DOHH2 (cell line): ENCODE measurements at regions not wholly inside any gene's neighbourhood (a gene's known extent, or its start where the extent isn't known, plus 50 kb on each side); places are given as distances from the start of the nearest gene placed in this dataset.

Experiments used
- H3F3A ChIP-seq: fragments of 200-600 bp; sonication (generic), shearing (Covaris generic); 2 replicates; pipeline ENCODE4 v1.6.0; 2016; ENCODE audit warnings: antibody characterized with exemption, mild to moderate bottlenecking; ENCODE audit not compliant: control insufficient read depth, insufficient read depth
- H3K27ac ChIP-seq: fragments of 200-600 bp; sonication (generic); 2 replicates; pipeline ENCODE4 v1.5.1; 2014; ENCODE audit warnings: low read depth, mild to moderate bottlenecking, low read length, moderate library complexity
- H3K27me3 ChIP-seq: fragments of 200-600 bp; sonication (generic); 2 replicates; pipeline ENCODE4 v1.6.1; 2014; ENCODE audit warnings: mild to moderate bottlenecking, low read length, mixed read lengths; ENCODE audit not compliant: control insufficient read depth
- H3K36me3 ChIP-seq: fragments of 200-600 bp; sonication (generic); 2 replicates; pipeline ENCODE4 v1.6.1; 2014; ENCODE audit warnings: mild to moderate bottlenecking, low read length, moderate library complexity, mixed read lengths; ENCODE audit not compliant: control insufficient read depth
- H3K4me1 ChIP-seq: fragments of 200-600 bp; sonication (generic); 2 replicates; pipeline ENCODE4 v1.6.1; 2014; ENCODE audit warnings: mild to moderate bottlenecking, low read length, mixed read lengths; ENCODE audit not compliant: control insufficient read depth
- H3K4me2 ChIP-seq: fragments of 200-600 bp; sonication (generic); 2 replicates; pipeline ENCODE4 v1.6.0; 2014; ENCODE audit warnings: mild to moderate bottlenecking, low read length, moderate library complexity
- H3K4me3 ChIP-seq: fragments of 200-600 bp; sonication (generic); 2 replicates; pipeline ENCODE4 v1.5.1; 2014; ENCODE audit warnings: mild to moderate bottlenecking, low read length, mixed read lengths
- H3K79me2 ChIP-seq: fragments of 200-600 bp; sonication (generic); 2 replicates; pipeline ENCODE4 v1.6.1; 2014; ENCODE audit warnings: mild to moderate bottlenecking, low read length, mixed read lengths; ENCODE audit not compliant: control insufficient read depth
- H3K9me2 ChIP-seq: fragments of 200-600 bp; sonication (generic); replicated peaks from 2 replicates; pipeline ENCODE4 v1.6.1; 2014; ENCODE audit warnings: mild to moderate bottlenecking, low read length, mixed read lengths; ENCODE audit not compliant: control insufficient read depth
- H3K9me3 ChIP-seq: fragments of 200-600 bp; sonication (generic); 2 replicates; pipeline ENCODE4 v1.6.1; 2014; ENCODE audit warnings: antibody characterized with exemption, low read length, mixed read lengths; ENCODE audit not compliant: control insufficient read depth, insufficient read depth
- H4K20me1 ChIP-seq: fragments of 200-600 bp; sonication (generic); 2 replicates; pipeline ENCODE4 v1.6.0; 2014; ENCODE audit warnings: low read depth, mild to moderate bottlenecking, antibody characterized with exemption, low read length, moderate library complexity; ENCODE audit not compliant: control insufficient read depth, insufficient read depth
- CTCF ChIP-seq: fragments of 200-600 bp; sonication (generic); IDR thresholded peaks from one replicate; pipeline ENCODE4 v1.5.1; 2014; ENCODE audit warnings: antibody characterized with exemption, mild to moderate bottlenecking, low read depth, low read length; ENCODE audit not compliant: poor library complexity, severe bottlenecking
- EZH2phosphoT487 ChIP-seq: fragments of 200-600 bp; sonication (generic); IDR thresholded peaks from 2 replicates; pipeline ENCODE4 v1.6.1; 2017; ENCODE audit warnings: borderline replicate concordance, mild to moderate bottlenecking, antibody characterized with exemption, low read length, moderate library complexity, mixed read lengths

- Histone ChIP-seq H3K4me3 (no peak overlapping the region), H3F3A (no peaks in the 10 kb centered on the region), H3K4me1 (no peaks in the 10 kb centered on the region), H3K36me3 (no peaks in the 10 kb centered on the region), H3K27me3 (no peaks in the 10 kb centered on the region), H3K4me2 (no peak overlapping the region), H3K27ac (no peak overlapping the region), H3K79me2 (no peaks in the 10 kb centered on the region), H3K9me3 (no peaks in the 10 kb centered on the region), H3K9me2 (no peaks in the 10 kb centered on the region), H4K20me1 (no peaks in the 10 kb centered on the region)
- no peak for TF ChIP-seq CTCF
- no peak for TF ChIP-seq EZH2phosphoT487
These were observed 101.7 kb upstream of the RAP2B start for GRCh38 chr3:153060346-153060745.

GRCh38 chr3:153061938-153062528 lies 100.0 kb upstream of the RAP2B start:
- Histone ChIP-seq H3K27me3 (no peaks in the 10 kb centered on the region), H3K4me3 (no peak overlapping the region), H4K20me1 (no peaks in the 10 kb centered on the region), H3F3A (no peaks in the 10 kb centered on the region), H3K4me1 (no peaks in the 10 kb centered on the region), H3K36me3 (no peaks in the 10 kb centered on the region), H3K9me2 (no peaks in the 10 kb centered on the region), H3K9me3 (no peaks in the 10 kb centered on the region), H3K79me2 (no peaks in the 10 kb centered on the region), H3K27ac (no peak overlapping the region), H3K4me2 (no peak overlapping the region)
- no peak for TF ChIP-seq EZH2phosphoT487
- no peak for TF ChIP-seq CTCF

- H3K9me2 ChIP-seq: no peaks in the 10 kb centered on the region
- H3K4me2 ChIP-seq: no peak overlapping the region
- TF ChIP-seq EZH2phosphoT487: no peak
- TF ChIP-seq CTCF: no peak
- no peaks in the 10 kb centered on the region for H3K36me3 ChIP-seq
- H3K9me3 ChIP-seq: no peaks in the 10 kb centered on the region
- no peak overlapping the region for H3K27ac ChIP-seq
- H4K20me1 ChIP-seq: no peaks in the 10 kb centered on the region
- no peaks in the 10 kb centered on the region for H3K27me3 ChIP-seq
- H3K4me1 ChIP-seq: no peaks in the 10 kb centered on the region
- no peaks in the 10 kb centered on the region for H3F3A ChIP-seq
- no peak overlapping the region for H3K4me3 ChIP-seq
- H3K79me2 ChIP-seq: no peaks in the 10 kb centered on the region
These were observed 98.7 kb upstream of the RAP2B start for GRCh38 chr3:153063337-153063736.

GRCh38 chr3:153066983-153067382 lies 95.0 kb upstream of the RAP2B start:
- Histone ChIP-seq H3K9me2 (no peaks in the 10 kb centered on the region), H3K27ac (no peak overlapping the region), H3K79me2 (no peaks in the 10 kb centered on the region), H3K27me3 (no peaks in the 10 kb centered on the region), H3K4me3 (no peak overlapping the region), H3K4me1 (no peaks in the 10 kb centered on the region), H3K4me2 (no peak overlapping the region), H4K20me1 (no peaks in the 10 kb centered on the region), H3K9me3 (no peaks in the 10 kb centered on the region), H3K36me3 (no peaks in the 10 kb centered on the region), H3F3A (no peaks in the 10 kb centered on the region)
- no peak for TF ChIP-seq EZH2phosphoT487
- no peak for TF ChIP-seq CTCF
